HL-60 (cell line): ENCODE measurements at regions not wholly inside any gene's neighbourhood (a gene's known extent, or its start where the extent isn't known, plus 50 kb on each side); places are given as distances from the start of the nearest gene placed in this dataset.

Experiments used
- GABPA ChIP-seq: IDR thresholded peaks from 2 replicates; pipeline ENCODE4 v1.6.1; 2012; ENCODE audit warnings: low read depth
- POLR2AphosphoS5 ChIP-seq: IDR thresholded peaks from 2 replicates; pipeline ENCODE4 v1.6.1; 2012; ENCODE audit warnings: low read depth
- SPI1 ChIP-seq: IDR thresholded peaks from 2 replicates; pipeline ENCODE4 v1.6.1; 2012; ENCODE audit warnings: low read depth, mild to moderate bottlenecking, borderline replicate concordance
- TF ChIP-seq, protein P1 (sequence below): IDR thresholded peaks from one replicate; pipeline ENCODE4 v1.5.1; 2011; ENCODE audit warnings: low read length, control low read depth, inconsistent platforms; ENCODE audit not compliant: insufficient read depth
- TF ChIP-seq, protein P2 (sequence below): IDR thresholded peaks from 2 replicates; pipeline ENCODE4 v1.6.1; 2012; ENCODE audit warnings: low read depth; ENCODE audit not compliant: insufficient replicate concordance

DNA sequence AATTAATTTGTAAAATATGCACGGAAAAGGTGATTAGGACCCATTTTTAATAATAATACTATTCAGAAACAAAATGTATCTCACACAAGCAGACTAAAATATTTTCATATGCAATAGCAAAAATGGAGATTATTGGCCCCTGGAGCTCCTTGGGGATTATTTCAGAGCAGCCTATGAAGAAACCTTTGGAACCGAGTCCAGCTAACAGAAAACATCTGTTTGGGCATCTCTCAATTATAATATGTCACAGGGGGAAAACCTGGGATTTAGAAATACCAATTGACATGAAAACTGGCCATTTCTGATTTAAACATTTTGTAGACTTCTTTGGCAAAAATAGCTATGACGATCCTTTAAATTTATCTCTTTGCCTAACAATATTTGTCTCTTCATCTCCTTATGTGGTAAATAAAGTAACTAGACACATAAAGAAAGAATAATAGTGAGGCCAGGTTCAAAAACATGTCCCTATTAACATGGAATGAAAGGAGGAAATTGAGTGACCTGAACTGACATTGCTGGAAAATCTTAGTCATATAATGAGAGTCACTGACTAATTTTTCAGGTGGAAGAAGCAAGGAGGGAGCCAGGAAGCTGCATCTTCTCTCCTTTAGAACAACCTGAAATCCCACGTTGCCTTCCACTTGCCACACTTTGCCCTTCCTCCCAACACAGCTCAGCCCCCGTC lies 199.0 kb downstream of the SOD2 start:
- TF ChIP-seq POLR2AphosphoS5 (no peak), GABPA (no peak), SPI1 (no peak)
- TF ChIP-seq, protein P1, sequence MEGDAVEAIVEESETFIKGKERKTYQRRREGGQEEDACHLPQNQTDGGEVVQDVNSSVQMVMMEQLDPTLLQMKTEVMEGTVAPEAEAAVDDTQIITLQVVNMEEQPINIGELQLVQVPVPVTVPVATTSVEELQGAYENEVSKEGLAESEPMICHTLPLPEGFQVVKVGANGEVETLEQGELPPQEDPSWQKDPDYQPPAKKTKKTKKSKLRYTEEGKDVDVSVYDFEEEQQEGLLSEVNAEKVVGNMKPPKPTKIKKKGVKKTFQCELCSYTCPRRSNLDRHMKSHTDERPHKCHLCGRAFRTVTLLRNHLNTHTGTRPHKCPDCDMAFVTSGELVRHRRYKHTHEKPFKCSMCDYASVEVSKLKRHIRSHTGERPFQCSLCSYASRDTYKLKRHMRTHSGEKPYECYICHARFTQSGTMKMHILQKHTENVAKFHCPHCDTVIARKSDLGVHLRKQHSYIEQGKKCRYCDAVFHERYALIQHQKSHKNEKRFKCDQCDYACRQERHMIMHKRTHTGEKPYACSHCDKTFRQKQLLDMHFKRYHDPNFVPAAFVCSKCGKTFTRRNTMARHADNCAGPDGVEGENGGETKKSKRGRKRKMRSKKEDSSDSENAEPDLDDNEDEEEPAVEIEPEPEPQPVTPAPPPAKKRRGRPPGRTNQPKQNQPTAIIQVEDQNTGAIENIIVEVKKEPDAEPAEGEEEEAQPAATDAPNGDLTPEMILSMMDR, result no peak
- TF ChIP-seq, protein P2, sequence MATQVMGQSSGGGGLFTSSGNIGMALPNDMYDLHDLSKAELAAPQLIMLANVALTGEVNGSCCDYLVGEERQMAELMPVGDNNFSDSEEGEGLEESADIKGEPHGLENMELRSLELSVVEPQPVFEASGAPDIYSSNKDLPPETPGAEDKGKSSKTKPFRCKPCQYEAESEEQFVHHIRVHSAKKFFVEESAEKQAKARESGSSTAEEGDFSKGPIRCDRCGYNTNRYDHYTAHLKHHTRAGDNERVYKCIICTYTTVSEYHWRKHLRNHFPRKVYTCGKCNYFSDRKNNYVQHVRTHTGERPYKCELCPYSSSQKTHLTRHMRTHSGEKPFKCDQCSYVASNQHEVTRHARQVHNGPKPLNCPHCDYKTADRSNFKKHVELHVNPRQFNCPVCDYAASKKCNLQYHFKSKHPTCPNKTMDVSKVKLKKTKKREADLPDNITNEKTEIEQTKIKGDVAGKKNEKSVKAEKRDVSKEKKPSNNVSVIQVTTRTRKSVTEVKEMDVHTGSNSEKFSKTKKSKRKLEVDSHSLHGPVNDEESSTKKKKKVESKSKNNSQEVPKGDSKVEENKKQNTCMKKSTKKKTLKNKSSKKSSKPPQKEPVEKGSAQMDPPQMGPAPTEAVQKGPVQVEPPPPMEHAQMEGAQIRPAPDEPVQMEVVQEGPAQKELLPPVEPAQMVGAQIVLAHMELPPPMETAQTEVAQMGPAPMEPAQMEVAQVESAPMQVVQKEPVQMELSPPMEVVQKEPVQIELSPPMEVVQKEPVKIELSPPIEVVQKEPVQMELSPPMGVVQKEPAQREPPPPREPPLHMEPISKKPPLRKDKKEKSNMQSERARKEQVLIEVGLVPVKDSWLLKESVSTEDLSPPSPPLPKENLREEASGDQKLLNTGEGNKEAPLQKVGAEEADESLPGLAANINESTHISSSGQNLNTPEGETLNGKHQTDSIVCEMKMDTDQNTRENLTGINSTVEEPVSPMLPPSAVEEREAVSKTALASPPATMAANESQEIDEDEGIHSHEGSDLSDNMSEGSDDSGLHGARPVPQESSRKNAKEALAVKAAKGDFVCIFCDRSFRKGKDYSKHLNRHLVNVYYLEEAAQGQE, result no peak
